ENCODE measurements at regions not wholly inside any gene's neighbourhood (a gene's known extent, or its start where the extent isn't known, plus 50 kb on each side); places are given as distances from the start of the nearest gene placed in this dataset.

DNA sequence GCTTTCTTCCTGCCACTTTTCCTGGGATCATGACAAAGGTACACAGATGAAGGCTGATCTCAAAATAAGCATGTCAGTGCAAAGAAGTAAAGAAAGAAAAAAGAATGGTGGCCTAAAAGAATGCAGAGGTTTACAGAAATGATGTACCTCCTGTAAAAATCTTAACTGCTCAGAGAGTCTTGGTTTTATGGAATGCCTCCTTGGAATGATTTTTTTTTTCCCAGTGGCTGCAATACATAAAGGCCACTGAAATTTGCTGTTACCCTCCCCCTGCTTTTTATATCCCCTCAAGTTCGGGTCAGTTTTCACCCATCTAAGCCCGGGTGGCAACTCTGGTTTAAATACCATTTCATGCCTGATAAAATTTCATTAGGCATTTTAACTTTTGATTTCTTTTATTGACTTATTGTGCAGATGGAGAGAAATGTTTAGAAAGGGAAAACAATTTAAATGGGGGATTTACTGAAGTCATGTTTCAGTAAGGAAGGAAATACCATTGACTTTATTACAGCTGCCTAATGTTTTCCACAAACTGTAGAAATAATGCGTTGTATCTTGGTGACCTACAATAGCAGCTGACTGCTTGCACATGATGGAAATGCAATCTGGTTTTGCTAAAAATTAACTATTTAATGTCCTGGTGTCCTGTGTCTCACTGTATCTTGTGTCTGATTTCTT, 102.5 kb downstream of the SAMD9 start:
- no peak for DNase-seq

DNA sequence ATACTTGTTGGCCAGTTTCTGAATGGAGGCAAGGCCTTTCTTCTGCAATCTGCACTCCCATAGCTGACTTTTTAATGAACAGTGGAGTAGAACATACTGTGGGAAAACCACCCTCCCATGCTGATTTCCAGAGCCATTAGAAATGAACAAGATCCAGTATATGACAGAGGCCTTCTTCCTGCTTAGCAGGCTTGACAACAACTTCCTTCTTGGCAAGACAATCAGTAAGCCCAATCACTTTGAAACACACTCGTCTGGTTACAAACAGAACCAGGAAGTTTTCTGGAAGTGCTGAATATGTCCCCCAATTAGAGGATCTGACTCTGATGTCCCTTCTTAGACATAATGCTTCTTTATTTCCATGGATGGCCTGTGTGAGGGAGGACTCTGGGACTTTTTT, 103.4 kb downstream of the SAMD9 start:
- no peak for DNase-seq

DNA sequence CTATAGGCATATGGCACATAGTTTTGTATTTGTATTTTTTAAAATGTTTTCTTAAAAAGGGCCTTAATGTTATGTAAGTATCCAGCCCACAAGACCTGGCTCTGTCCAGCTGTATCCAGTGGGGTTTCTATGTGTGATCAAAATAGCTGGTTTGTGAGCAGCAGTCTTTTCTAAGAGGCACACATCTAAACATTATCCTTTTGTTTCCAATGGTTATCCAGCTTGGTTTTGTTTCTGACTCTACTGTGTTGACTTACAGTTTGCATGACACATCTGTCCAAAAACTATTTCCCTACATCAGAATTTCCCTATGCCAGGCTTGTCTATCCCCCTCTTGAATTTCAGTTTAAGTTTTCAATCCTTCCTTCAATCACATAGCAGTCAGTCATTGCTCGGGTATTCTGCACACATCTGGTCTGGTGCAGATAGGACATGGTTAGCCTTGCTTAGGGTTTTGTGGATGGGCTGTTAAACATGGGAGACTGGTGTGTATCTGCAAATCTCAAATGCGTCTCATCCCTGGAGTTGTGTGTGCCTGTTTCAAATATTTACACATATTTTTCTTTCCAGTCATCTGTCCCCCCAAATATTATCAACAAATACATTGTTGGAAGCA, 104.2 kb downstream of the SAMD9 start:
- DNase-seq: no peak

DNA sequence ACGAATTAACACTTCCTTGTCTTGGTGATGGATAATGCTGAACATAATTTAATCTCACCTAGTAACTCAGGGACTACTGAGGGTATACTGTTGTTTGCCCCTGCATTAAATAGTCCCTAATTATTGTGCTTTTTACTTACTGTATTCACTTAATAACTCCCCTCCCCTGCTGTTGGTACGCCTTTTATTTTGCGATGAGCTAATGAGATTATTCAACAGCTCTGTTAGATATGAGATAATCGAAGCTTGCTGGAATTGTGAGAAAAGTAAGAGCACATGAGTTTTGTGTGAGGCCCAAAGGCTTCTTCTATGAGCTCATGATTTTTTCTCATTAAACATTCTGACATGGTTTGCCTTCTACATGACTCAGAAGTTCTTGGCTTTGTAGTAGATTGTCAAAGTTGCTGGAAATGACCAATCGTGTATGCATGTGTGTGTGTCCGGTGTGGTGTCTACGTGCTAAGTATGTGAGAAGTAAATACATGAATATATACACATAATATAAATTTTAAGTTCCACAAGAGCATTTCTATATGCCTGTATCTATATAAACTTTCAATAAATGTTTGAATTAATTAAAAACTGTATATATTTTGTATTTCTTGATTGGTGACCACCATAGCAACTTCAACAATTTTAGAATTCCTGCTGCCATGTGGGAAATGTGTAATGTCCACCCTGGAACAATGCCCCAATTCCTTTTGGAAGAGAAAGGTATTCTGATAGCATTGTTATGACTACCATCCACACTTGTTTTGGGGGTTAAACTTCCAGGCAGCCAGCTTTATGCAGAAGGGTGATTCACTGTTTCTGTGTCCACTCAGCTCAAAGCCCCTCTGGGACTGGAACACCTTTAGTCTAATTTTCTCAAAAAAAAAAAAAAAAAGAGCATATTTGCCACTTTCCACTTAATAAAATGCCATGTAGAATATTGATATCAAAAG, 106.2 kb downstream of the SAMD9 start:
- DNase-seq: no peak

DNA sequence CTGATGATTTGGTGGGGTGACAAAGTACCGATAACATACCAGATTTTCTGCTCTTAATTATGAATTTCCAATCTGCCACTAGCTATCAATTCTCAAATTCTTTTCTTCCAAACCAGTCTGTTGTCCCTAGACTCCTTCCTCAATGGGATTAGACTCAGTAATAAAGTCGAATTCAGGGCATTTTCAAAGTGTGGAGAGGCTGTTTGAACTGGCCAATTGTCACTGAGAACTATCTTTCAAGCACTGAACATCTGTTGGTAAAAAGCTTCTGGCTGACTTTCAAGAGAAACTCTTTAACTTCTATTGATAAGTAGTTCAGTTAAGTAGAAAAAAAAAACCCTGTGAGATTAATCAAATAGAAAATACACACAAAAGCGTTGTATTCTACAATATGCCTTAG, 108.9 kb downstream of the SAMD9 start:
- no peak for DNase-seq

DNA sequence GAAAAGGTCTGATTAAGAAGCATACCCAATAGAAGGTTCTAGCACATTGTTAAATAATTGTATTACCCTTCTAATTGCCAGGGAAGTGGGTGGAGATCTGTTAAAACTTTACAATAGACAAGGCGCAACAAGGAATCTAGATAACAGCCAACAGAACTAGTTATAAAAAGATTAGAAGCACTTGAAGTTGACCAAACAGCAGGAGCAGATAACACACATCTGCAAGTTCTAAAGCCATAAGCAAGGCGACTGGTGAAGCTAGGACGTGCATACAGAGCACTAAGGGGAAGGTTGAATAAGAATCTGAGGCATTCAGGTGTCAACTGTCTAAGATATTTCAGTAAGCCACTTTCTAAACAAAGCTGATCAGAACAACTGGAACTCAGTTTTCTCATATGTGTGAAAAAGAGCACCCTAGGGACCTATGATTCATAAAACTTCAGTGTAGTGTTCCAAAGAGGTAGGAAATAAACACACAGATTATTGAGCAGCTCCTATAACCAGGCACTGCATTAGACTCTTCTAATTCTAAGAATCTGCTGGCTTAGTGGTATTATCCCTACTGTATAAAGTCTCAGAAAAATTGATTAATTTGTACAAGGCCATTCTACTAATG, 111.2 kb downstream of the SAMD9 start:
- DNase-seq: no peak

DNA sequence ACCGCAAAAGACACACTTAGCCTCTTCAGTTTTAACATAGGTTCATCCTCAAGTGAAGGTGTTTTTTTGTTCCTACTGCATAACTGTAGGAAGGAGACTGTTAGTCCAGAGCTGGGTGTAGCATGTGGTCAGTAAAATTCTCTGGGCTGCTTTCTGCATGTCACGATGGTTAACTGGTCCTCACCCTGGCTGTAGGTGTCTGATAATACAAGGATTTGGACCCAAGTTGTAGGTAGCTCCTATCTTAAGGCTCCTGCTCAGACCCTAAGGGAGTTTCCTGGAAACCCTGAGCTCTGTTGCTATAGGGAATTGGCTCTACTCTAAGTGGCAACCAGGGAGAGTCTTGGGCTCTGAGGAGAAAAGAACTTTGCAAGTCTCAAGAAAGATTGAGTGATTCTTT, 112.9 kb downstream of the SAMD9 start:
- DNase-seq: no peak

DNA sequence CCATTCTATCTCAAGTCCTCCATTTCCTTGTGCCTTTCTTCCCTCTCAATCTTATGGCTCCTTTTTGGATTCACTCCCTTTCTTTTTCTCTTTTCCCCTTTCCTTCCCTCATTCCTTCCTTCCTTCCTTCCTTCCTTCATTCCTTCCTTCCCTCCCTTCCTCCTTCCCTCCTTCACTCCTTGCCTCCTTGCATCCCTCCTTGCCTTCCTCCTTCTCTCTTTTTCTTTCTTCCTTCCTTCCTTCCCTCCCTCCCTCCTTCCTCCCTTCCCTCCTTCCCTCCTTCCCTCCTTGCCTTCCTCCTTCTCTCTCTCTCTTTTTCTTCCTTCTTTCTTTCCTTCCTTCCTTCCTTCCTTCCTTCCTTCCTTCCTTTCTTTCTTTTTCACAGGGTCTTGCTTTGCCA, 120.1 kb downstream of the SAMD9 start:
- DNase-seq: no peak

DNA sequence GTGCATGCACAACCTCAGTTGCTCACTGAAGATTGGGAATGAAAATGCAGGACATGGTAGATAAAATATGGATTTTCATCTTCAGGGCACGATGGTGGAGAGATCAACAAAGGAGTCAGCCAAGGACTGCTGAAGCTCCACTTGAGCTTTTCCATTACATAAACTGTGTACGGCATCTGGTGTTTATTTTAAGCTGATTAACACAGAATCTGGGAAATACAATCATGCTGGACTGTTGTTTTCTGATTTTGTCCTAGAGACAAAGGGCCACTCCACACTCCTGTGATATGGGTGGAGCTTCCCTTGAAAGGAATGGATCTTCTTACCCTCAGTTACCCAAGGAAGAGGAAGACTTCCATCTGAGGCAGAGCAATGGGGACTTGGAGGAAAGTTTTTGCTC, 120.6 kb downstream of the SAMD9 start:
- no peak for DNase-seq

DNA sequence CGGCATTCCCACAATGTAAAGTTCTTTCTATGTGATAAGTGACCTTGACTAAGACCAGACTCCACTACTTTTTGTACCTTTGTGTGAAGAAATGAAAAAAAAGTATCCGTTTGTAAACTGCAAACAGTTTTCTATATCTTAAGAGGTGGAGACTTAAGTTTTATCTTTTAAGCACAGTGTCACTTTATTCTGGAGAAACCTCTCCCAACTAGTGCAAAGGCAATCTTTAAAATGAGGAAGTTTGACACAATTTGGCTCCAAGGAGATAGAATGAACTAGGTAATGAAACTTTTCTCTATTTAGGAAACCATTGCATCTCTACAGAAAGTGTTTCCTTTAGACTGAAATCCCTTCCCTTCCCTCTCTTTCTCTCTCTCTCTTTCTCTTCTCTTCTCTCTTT, 122.9 kb downstream of the SAMD9 start:
- DNase-seq: no peak

DNA sequence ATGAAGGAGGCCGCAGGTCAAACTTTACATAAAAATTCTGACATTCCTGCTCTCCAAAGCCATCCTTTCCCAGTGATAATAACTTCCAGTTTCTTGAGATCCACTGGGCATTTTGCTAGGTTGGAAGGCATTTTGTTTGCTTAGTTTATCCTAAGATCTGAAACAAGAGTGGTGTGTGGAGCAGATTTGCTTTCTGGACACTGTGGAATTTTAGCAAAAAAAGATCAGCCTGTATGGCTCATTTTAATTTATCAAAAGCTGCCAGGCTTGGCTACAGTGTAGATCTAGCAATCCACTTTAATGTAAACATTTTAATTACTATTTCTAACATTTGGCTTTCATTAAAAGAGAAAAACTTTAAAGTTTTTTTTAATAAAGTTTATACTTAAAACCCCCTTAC, 124.8 kb downstream of the SAMD9 start:
- no peak for DNase-seq

DNA sequence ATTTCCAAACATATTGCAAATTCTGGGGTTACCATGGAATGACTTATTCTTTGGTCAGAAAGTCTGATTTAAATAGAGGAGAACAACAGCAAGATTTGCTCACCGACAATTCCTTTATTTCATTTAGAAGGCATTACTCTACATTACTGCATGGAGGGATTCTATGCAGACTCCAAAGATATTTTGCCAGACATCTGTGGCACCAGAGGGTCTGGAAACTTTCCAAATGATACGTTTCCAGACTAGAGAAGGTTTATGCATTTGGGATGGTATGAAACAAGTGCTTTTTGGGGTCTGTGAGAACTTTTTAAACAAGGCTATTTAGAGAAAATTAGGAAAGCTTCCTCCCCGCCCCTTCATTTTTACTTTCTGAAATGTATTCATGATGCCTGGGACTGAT, 125.3 kb downstream of the SAMD9 start:
- no peak for DNase-seq

DNA sequence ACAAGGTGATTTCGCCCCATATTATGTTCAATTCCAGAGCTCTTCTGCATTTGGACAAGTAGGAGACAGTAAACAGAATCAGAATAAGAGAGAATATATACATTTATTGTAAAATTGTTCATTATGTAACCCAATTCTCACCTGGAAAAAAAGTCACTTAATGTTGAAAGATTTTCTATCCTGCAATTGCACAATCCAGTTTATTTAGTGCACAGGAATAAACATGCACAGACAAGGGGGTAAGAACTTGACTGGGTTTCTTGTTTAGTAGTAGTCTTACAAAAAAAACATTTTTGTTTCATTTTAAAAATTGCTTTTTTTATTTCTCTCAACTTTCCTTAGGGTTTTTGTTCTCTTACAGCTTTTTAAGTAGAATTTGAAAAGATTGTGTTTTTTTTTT, 126.6 kb downstream of the SAMD9 start:
- no peak for DNase-seq

DNA sequence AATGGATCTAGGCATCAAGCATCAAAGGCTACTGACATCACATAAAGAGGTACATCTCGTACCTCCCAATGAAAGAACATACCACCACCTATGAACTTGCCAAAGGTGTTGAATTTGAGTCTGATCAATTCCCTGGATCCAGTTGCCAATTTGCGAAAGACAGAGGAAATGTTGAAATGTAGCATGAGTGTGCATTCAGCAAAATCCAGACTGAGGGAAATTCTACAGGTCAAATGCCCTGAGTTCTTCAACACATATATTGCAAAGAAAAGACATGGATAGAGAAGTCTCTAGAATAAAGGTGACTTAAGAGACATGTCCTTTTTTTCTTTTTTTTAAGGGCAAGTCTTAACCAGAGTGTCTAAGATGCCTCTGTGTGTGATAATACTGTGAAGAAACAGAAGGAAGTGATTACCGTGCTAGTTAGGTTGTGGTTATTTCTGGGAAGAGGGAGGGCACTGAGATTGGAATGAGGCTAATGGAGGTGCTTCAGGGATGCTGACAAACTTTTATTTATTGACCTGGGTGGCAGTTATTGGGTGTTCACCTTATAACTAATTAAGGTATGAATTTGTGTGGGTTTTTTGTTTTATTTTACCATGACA, 128.7 kb downstream of the SAMD9 start:
- no peak for DNase-seq

DNA sequence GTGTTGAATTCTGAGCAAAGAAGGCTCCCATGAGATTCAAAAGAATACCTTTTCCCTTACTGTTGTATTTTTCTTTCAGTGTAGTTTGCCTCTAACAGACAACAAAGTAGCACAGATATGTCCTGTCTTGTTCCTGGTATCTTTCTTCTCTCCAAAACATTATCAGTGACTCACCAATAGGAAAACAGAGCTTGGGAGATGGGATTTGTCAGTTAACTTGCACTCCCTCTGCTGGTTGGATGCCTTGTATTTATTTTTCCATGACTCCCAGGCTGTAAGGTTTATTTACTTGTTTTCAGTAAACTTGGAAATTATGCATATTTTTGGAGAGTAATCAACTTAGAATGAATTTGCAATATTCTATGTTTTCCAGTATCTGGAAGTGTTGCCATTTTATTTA, 129.7 kb downstream of the SAMD9 start:
- peak; percentile 34 for DNase-seq

DNA sequence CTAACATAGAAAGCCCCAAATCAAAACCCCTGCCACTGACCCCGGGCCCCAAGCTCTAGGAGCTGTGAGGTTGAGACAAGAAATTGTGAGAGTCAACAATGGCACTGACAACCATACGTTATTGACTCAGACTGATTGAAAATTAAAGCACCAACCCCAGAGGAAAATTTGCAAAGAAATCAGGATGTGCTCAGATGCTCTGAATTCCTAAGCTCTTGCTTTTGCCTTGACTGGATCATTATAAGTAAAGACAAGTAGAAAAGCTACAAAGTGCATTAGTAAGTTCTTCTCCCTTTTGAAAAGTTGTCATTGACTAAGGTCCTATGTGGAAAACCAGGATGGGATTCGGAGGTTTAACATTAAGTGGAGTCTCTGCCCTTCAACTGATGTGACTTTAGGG, 130.2 kb downstream of the SAMD9 start:
- no peak for DNase-seq

DNA sequence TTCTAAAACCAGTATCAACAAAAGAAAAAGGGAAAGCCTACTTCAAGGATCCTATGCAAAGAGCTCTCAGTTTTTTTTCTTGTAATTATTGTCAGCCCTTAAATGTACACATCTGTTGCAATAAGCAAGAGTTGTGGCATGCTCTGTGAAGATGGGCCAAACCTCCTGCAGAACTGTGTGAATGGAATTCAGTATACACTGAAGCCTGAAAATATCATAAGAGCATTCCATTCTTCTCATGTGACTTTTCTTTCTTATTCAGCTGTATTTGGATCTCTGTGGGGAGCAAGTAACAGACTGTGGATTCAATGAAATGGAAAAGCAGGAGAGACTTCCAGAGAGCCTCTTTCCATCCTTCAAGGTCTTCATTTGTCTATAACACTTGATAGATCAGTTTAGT, 130.7 kb downstream of the SAMD9 start:
- no peak for DNase-seq

DNA sequence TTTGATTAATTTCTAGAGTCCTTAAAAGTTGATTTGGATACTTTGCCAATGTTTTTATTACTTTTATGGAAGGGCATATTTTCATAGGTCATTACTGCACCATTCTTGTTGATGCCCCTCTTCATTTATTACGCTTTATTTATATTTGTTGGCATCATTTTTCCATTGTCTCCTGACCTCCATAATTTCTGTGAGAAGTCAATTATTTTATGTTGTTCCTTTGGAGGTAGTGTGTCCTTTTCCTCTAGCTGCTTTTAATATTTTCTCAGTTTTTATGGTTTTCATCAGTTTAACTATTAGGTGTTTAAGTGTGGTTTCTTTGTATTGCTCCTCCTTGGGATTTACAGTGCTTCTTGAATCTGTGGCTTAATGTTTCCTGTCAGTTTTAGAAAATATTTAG, 134.9 kb downstream of the SAMD9 start:
- no peak for DNase-seq

DNA sequence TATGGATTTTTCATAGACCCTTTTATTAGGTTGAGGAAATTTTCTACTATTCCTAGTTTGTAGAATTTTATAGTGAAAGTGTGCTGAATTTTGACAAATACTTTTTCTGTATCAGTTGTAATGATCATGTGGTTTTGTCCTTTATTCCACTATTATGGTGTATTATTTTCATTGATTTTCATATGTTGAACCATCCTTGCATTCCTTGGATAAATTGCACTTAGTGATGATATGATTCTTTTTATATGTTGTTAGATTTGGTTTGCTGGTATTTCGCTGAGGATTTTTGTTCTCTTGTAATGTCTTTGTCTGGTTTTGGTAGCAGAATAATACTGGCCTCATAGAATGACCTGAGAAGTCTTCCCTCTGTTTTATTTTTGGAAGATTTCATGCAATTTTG, 140.6 kb upstream of the CDK6 start:
- DNase-seq: no peak

DNA sequence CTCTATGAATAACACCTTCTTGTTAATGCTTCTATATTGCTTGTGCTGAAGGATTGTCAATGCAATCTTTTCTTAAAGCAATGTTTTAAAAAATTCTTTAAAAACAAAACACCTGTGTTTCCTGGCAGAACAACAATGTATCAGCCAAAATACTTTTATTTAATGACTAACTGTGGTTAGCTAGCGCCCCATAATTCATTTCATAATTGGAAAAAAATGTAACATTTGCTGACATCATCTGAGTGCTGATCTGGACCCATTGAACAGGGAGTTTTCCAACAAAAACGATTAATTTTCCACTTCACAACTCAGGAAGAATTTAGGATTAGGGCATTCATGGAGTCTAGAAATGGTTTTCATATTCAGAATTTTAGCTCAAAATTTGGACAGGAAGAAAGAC, 137.6 kb upstream of the CDK6 start:
- no peak for DNase-seq

DNA sequence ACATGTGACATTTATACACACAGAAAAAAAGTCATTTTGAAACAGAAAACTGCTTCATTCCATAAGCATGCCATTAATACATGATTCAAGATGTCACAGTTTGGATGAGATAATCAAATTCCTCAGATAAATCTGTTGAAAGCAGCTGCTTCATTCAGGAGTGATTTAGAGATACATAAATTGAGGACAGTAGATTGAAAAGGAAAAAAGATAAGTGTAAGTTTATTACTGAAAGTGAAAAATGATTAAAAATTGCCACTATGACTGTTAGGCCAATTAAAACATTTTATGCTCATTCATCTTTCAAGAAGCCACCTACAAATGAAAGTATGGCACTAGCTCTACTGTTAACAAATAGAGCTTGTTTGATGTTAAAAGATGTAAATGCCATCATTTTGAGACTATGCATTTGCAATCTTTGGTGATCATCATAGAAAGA, 136.9 kb upstream of the CDK6 start:
- DNase-seq: no peak

DNA sequence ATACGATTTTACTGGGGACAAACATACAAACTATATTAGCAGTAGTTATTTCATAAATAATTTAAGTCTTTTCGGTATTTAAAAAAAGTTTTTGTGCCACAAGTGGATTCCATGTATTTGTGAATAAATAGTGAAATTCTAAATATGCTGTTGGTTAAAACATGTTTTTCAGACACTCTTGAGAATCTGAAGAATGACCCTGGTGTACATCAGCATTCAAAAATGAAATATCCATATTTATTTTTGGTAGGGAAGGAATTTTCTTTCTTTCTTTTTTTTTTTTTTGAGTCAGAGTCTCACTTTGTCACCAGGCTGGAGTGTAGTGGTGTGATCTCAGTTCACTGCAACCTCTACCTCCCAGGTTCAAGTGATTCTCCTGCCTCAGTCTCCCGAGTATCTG, 136.1 kb upstream of the CDK6 start:
- no peak for DNase-seq

DNA sequence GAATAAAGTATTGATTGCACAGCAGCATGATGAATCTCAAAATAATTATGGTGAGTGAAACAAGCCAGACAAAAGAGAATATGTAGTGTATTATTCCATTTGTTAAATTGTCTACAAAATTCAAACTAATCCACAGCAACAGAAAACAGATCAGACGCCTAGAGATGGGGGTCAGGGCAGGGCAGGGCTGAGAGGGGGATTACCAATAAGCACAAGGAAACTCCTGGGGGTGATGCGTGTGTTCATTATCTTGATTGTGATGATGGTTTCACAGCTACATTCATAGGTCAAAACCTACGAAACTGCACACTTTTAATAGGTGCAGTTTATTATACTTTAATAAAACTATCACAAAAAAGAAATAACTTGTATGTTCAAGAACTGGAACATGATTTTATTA, 132.7 kb upstream of the CDK6 start:
- no peak for DNase-seq
